ENCODE measurements at regions not wholly inside any gene's neighbourhood (a gene's known extent, or its start where the extent isn't known, plus 50 kb on each side); places are given as distances from the start of the nearest gene placed in this dataset.
"Not testable (repeated sequence)": the region's sequence is repeated elsewhere in the genome, so short reads cannot be mapped to it uniquely, and the experiment has no call there.

DNA sequence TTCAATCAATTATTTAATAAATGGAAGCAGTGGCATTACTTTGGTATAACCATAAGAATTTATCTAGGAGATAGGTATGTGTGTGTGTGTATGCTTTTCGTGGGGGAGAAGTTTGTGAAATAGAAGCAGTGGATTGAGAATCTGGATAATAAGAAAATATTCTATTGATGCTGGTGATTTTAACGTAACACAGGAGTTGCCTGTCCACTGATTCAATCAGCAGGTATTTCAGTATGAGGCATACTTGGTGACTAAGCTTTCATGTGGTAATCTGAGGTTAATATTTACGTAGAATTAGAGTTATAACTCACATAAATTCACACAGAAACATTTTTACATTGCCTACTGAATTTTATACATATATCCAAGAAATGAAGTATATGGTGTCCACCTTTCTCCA is 568.0 kb downstream of the ZWINT start:
- Histone ChIP-seq H3K4me3 (ENCODE audit: low read length in 3 of 3) (no peak overlapping the region), H3K27me3 (ENCODE audit: control insufficient read depth in 3 of 3, insufficient read depth in 3 of 3, low read length in 3 of 3) (no peaks in the 10 kb centered on the region)

DNA sequence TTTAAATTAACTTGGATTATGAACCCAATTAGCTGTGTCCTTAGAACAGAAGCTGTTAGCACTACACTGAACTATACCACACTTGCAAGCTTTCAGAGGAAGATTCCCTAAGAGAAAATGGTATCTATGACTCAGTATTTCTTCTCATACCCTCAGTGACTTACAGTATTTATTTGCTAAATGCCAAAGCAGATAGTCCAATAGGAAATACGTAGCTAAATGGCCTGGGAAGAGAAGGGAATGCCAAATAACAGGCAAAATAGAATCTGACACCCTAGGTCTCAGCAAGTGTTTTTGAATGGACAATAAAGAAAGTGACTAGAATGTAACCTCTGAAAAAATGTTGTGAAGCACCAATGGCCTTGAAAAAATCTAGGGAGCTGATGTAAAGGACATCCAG is 570.8 kb downstream of the ZWINT start:
- not testable (repeated sequence) for H3K36me3 ChIP-seq (ENCODE audit: control insufficient read depth in 3 of 3, insufficient read depth in 3 of 3, low read length in 3 of 3); H3K27me3 ChIP-seq (ENCODE audit: control insufficient read depth in 3 of 3, insufficient read depth in 3 of 3, low read length in 3 of 3); H3K4me1 ChIP-seq (ENCODE audit: control insufficient read depth in 3 of 3, insufficient read depth in 3 of 3, low read length in 3 of 3); H3K4me3 ChIP-seq (ENCODE audit: low read length in 3 of 3); H3K9ac ChIP-seq (ENCODE audit: low read depth in 1 of 3, low read length in 3 of 3); H3K9me3 ChIP-seq (ENCODE audit: control insufficient read depth in 3 of 3, low read length in 3 of 3); H3K27ac ChIP-seq (ENCODE audit: low read depth, low read length)

More for the DNA sequence above, 568.0 kb downstream of the ZWINT start:
- Histone ChIP-seq H3K27ac (ENCODE audit: low read depth, low read length) (no peak overlapping the region), H3K9ac (ENCODE audit: low read depth in 1 of 3, low read length in 3 of 3) (no peak overlapping the region), H3K36me3 (ENCODE audit: control insufficient read depth in 3 of 3, insufficient read depth in 3 of 3, low read length in 3 of 3) (no peaks in the 10 kb centered on the region), H3K4me1 (ENCODE audit: control insufficient read depth in 3 of 3, insufficient read depth in 3 of 3, low read length in 3 of 3) (no peaks in the 10 kb centered on the region), H3K9me3 (ENCODE audit: control insufficient read depth in 3 of 3, low read length in 3 of 3) (no peaks in the 10 kb centered on the region)

DNA sequence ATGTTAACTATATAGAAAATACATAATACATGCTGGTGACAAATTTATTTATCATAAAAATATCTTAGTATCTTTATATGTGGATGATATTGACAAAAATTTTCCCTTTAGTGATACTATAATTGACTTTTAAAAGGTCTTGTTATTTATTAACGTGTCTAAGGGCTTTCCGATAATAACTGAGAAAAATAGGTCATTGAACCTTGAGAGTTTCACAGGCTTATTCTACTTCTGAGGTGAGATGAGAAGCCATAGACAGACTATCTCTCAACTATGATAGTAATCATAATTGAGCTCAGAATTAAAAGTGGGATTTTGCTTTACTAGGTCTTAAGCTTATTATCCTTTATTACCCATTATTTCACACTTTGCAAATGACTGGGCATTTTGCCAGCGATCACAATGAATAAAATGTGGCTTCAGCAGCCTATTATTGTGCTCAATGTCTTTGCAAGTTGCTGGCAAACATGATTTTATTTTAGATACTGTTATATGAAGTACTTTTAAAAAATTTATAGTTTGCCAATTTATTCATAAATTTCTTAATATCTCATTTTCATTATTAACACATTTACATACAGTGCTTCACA is 574.5 kb downstream of the ZWINT start:
- no peak overlapping the region for H3K9ac ChIP-seq (ENCODE audit: low read depth in 1 of 3, low read length in 3 of 3)
- H3K4me1 ChIP-seq (ENCODE audit: control insufficient read depth in 3 of 3, insufficient read depth in 3 of 3, low read length in 3 of 3), result no peaks in the 10 kb centered on the region
- H3K27ac ChIP-seq (ENCODE audit: low read depth, low read length), result no peak overlapping the region
- H3K36me3 ChIP-seq (ENCODE audit: control insufficient read depth in 3 of 3, insufficient read depth in 3 of 3, low read length in 3 of 3), result no peaks in the 10 kb centered on the region
- H3K9me3 ChIP-seq (ENCODE audit: control insufficient read depth in 3 of 3, low read length in 3 of 3), result no peaks in the 10 kb centered on the region
- H3K27me3 ChIP-seq (ENCODE audit: control insufficient read depth in 3 of 3, insufficient read depth in 3 of 3, low read length in 3 of 3), result no peaks in the 10 kb centered on the region
- no peak overlapping the region for H3K4me3 ChIP-seq (ENCODE audit: low read length in 3 of 3)

DNA sequence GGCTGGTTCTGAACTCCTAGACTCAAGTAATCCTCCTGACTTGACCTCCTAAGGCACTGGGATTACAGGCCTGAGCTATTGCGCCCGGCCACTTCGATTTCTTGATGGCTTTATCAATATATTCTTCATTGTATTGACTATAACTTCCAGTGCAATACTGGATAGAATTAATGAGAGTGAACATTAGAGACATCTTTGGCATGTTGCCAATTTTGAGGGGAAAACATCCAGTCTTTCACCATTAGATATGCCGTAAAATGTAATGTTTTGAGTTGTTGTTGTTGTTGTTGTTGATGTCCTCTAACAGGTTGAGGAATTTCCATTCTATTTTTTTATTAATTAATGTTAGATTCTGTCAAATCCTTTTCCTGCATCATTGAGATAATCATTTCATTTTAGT is 578.9 kb downstream of the ZWINT start:
- Histone ChIP-seq H3K9me3 (ENCODE audit: control insufficient read depth in 3 of 3, low read length in 3 of 3) (no peaks in the 10 kb centered on the region), H3K27me3 (ENCODE audit: control insufficient read depth in 3 of 3, insufficient read depth in 3 of 3, low read length in 3 of 3) (no peaks in the 10 kb centered on the region), H3K9ac (ENCODE audit: low read depth in 1 of 3, low read length in 3 of 3) (no peak overlapping the region), H3K36me3 (ENCODE audit: control insufficient read depth in 3 of 3, insufficient read depth in 3 of 3, low read length in 3 of 3) (no peaks in the 10 kb centered on the region), H3K4me3 (ENCODE audit: low read length in 3 of 3) (no peak overlapping the region), H3K4me1 (ENCODE audit: control insufficient read depth in 3 of 3, insufficient read depth in 3 of 3, low read length in 3 of 3) (no peaks in the 10 kb centered on the region), H3K27ac (ENCODE audit: low read depth, low read length) (no peak overlapping the region)

DNA sequence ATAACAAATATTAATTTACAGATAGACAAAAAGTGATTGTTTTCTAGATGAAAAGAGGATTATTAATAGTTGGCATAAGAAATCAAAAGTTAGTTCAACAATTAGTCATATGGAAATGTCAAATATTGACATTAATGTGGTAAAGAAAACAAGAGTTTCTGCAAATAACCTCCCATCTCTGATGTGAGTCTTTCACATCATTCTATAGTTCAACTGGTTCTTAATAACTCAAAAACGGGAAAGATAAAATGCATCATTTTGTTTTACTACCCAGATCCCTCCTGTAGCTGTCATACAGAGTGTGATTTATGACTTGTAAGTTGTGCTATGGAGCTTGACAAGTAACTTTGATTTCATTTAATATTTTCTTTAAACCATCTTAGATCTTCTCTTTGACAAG is 594.8 kb downstream of the ZWINT start:
- Histone ChIP-seq H3K9me3 (ENCODE audit: control insufficient read depth in 3 of 3, low read length in 3 of 3) (no peaks in the 10 kb centered on the region), H3K36me3 (ENCODE audit: control insufficient read depth in 3 of 3, insufficient read depth in 3 of 3, low read length in 3 of 3) (no peaks in the 10 kb centered on the region), H3K27me3 (ENCODE audit: control insufficient read depth in 3 of 3, insufficient read depth in 3 of 3, low read length in 3 of 3) (no peaks in the 10 kb centered on the region), H3K27ac (ENCODE audit: low read depth, low read length) (no peak overlapping the region), H3K9ac (ENCODE audit: low read depth in 1 of 3, low read length in 3 of 3) (no peak overlapping the region), H3K4me1 (ENCODE audit: control insufficient read depth in 3 of 3, insufficient read depth in 3 of 3, low read length in 3 of 3) (no peaks in the 10 kb centered on the region), H3K4me3 (ENCODE audit: low read length in 3 of 3) (no peak overlapping the region)

DNA sequence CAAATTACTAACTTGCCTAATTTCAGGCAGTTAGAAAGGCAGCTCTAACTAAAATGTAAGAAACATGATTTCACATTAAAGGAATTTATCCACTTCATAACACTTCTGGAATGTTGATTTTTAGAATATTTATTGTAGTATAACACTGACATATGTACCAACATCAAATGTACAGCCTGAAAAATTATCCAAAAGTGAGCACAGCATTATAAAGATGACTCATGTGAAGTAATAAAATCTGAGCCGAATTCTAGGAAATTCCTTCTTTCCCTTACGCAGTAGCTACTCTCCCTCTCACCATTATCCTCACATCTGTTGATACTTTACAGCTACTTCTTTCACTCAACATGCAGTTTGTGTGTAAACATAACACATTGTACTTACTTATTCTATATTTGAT is 610.6 kb downstream of the ZWINT start:
- Histone ChIP-seq H3K4me1 (ENCODE audit: control insufficient read depth in 3 of 3, insufficient read depth in 3 of 3, low read length in 3 of 3) (no peaks in the 10 kb centered on the region), H3K9me3 (ENCODE audit: control insufficient read depth in 3 of 3, low read length in 3 of 3) (no peaks in the 10 kb centered on the region), H3K36me3 (ENCODE audit: control insufficient read depth in 3 of 3, insufficient read depth in 3 of 3, low read length in 3 of 3) (no peaks in the 10 kb centered on the region), H3K4me3 (ENCODE audit: low read length in 3 of 3) (no peak overlapping the region), H3K9ac (ENCODE audit: low read depth in 1 of 3, low read length in 3 of 3) (no peak overlapping the region), H3K27ac (ENCODE audit: low read depth, low read length) (no peak overlapping the region), H3K27me3 (ENCODE audit: control insufficient read depth in 3 of 3, insufficient read depth in 3 of 3, low read length in 3 of 3) (no peaks in the 10 kb centered on the region)

DNA sequence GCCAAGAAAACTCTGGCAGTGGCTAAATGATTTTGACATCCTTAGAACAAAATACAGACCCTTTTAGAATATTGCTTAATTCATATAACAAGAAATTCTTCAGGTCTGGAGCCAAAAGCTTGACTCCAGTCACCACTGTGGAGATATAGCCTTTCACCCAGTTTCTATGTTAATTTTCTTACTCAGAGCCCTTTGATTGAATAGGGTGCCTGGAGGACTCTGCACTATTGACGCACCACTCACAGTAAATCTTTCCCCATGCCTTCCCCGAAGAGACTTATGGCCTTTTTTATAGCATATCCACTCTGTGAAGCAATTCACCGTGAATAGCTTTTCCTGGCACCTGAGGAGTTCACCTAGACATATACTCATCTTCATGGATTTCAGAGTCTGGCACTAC is 613.8 kb downstream of the ZWINT start:
- Histone ChIP-seq H3K4me3 (ENCODE audit: low read length in 3 of 3) (no peak overlapping the region), H3K36me3 (ENCODE audit: control insufficient read depth in 3 of 3, insufficient read depth in 3 of 3, low read length in 3 of 3) (no peaks in the 10 kb centered on the region), H3K9me3 (ENCODE audit: control insufficient read depth in 3 of 3, low read length in 3 of 3) (no peaks in the 10 kb centered on the region), H3K27ac (ENCODE audit: low read depth, low read length) (no peak overlapping the region), H3K27me3 (ENCODE audit: control insufficient read depth in 3 of 3, insufficient read depth in 3 of 3, low read length in 3 of 3) (no peaks in the 10 kb centered on the region), H3K9ac (ENCODE audit: low read depth in 1 of 3, low read length in 3 of 3) (no peak overlapping the region), H3K4me1 (ENCODE audit: control insufficient read depth in 3 of 3, insufficient read depth in 3 of 3, low read length in 3 of 3) (no peaks in the 10 kb centered on the region)

DNA sequence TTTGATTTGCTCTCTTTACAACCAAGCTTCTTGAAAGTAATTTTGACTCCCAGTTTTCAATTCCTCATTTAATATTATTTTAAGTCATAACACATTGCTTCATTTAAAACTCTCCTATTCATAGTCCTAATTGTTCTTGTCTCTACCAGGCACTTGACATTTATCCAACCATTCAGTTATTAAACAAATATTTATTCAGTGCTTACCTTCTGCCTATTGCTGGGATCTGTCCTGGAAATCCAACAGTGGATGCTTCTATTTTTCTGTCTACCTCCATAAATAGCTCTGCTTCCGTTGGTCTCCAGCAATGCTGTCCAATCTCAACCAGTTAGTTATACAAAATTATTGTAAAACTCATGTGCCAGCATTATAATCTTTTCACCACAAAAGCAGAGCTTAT is 615.1 kb downstream of the ZWINT start:
- Histone ChIP-seq H3K27me3 (ENCODE audit: control insufficient read depth in 3 of 3, insufficient read depth in 3 of 3, low read length in 3 of 3) (no peaks in the 10 kb centered on the region), H3K36me3 (ENCODE audit: control insufficient read depth in 3 of 3, insufficient read depth in 3 of 3, low read length in 3 of 3) (no peaks in the 10 kb centered on the region), H3K9me3 (ENCODE audit: control insufficient read depth in 3 of 3, low read length in 3 of 3) (no peaks in the 10 kb centered on the region), H3K4me1 (ENCODE audit: control insufficient read depth in 3 of 3, insufficient read depth in 3 of 3, low read length in 3 of 3) (no peaks in the 10 kb centered on the region), H3K27ac (ENCODE audit: low read depth, low read length) (no peak overlapping the region), H3K9ac (ENCODE audit: low read depth in 1 of 3, low read length in 3 of 3) (no peak overlapping the region), H3K4me3 (ENCODE audit: low read length in 3 of 3) (no peak overlapping the region)

DNA sequence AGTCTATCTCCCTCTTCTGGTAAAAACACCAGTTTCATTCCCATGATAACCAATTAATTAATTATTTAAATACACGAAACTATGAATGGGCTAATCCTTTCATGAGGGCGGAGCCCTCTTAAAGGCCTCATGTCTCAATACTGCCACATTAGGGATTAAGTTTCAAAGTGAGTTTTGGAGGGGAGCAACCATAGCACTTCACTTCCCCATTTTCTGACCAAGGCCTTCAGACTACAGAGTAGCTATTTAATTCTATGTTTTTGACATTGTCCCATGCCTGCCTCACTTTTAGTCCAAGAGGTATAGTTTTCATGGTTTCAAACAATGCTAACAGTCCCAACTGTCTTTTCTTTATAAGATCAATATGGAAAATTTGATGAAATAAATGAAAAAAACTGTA is 618.6 kb downstream of the ZWINT start:
- Histone ChIP-seq H3K36me3 (ENCODE audit: control insufficient read depth in 3 of 3, insufficient read depth in 3 of 3, low read length in 3 of 3) (no peaks in the 10 kb centered on the region), H3K9me3 (ENCODE audit: control insufficient read depth in 3 of 3, low read length in 3 of 3) (no peaks in the 10 kb centered on the region), H3K9ac (ENCODE audit: low read depth in 1 of 3, low read length in 3 of 3) (no peak overlapping the region), H3K4me1 (ENCODE audit: control insufficient read depth in 3 of 3, insufficient read depth in 3 of 3, low read length in 3 of 3) (no peaks in the 10 kb centered on the region), H3K27me3 (ENCODE audit: control insufficient read depth in 3 of 3, insufficient read depth in 3 of 3, low read length in 3 of 3) (no peaks in the 10 kb centered on the region), H3K4me3 (ENCODE audit: low read length in 3 of 3) (no peak overlapping the region), H3K27ac (ENCODE audit: low read depth, low read length) (no peak overlapping the region)

DNA sequence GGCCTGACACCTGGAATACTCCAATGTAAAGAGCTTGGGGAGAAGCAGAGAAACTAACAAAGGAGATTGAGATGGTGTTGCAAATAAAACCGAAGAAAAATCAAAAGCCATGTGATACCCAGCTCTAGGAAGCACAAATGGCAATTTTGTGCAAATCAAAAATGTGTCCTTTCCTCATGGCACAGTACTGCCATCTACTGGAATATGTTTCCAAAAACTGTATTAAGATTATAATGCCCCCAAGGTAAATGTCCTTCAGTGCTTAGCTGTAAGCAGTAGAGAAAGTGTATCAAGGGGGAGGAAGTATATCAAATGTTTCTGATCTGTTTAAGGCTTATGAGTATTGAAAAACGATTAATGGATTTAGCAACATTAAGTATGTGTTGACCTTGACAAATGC is 620.3 kb downstream of the ZWINT start:
- not testable (repeated sequence) for H3K9me3 ChIP-seq (ENCODE audit: control insufficient read depth in 3 of 3, low read length in 3 of 3); H3K4me3 ChIP-seq (ENCODE audit: low read length in 3 of 3); H3K9ac ChIP-seq (ENCODE audit: low read depth in 1 of 3, low read length in 3 of 3); H3K27ac ChIP-seq (ENCODE audit: low read depth, low read length); H3K36me3 ChIP-seq (ENCODE audit: control insufficient read depth in 3 of 3, insufficient read depth in 3 of 3, low read length in 3 of 3); H3K4me1 ChIP-seq (ENCODE audit: control insufficient read depth in 3 of 3, insufficient read depth in 3 of 3, low read length in 3 of 3); H3K27me3 ChIP-seq (ENCODE audit: control insufficient read depth in 3 of 3, insufficient read depth in 3 of 3, low read length in 3 of 3)

DNA sequence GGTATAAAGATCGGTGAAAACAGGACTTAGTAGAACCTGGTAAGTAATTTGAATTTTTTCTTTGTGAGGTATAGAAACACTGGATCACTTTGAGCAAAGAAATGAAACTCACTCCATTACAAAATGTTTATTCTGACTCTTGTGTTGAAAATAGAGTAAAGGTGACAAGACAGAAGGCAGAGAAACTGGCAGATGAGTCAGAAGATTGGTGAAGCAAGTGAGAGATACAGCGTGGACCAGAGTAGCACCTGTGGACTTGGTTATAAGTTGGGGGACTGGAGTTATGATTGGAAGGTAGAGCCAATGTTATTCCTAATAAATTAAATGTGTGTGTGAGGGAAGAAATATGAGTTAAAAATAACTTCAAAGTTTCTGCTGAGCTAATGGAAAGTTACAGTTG is 620.9 kb downstream of the ZWINT start:
- H3K4me1 ChIP-seq (ENCODE audit: control insufficient read depth in 3 of 3, insufficient read depth in 3 of 3, low read length in 3 of 3), result no peaks in the 10 kb centered on the region
- no peak overlapping the region for H3K9ac ChIP-seq (ENCODE audit: low read depth in 1 of 3, low read length in 3 of 3)
- H3K9me3 ChIP-seq (ENCODE audit: control insufficient read depth in 3 of 3, low read length in 3 of 3), result no peaks in the 10 kb centered on the region
- no peaks in the 10 kb centered on the region for H3K27me3 ChIP-seq (ENCODE audit: control insufficient read depth in 3 of 3, insufficient read depth in 3 of 3, low read length in 3 of 3)
- no peak overlapping the region for H3K4me3 ChIP-seq (ENCODE audit: low read length in 3 of 3)
- H3K36me3 ChIP-seq (ENCODE audit: control insufficient read depth in 3 of 3, insufficient read depth in 3 of 3, low read length in 3 of 3), result no peaks in the 10 kb centered on the region
- no peak overlapping the region for H3K27ac ChIP-seq (ENCODE audit: low read depth, low read length)

Measured in skeletal muscle tissue (tissue), 3 donors.